VCaP (cell line): ENCODE measurements at regions not wholly inside any gene's neighbourhood (a gene's known extent, or its start where the extent isn't known, plus 50 kb on each side); places are given as distances from the start of the nearest gene placed in this dataset.

Experiments
- H3K27ac ChIP-seq: fragments of 450-650 bp; 2 replicates; pipeline ENCODE4 v1.5.1; 2017
- CTCF ChIP-seq: fragments of 450-650 bp; conservative IDR thresholded peaks from 2 replicates; pipeline ENCODE4 v1.5.1; 2017; ENCODE audit warnings: mild to moderate bottlenecking, moderate library complexity

GRCh38 chr6:14616656-14617055, 499.1 kb downstream of the CD83 start:
- H3K27ac ChIP-seq, result no peak overlapping the region
- no peak for TF ChIP-seq CTCF

GRCh38 chr6:14618759-14619418, 501.3 kb downstream of the CD83 start:
- no peak overlapping the region for H3K27ac ChIP-seq
- TF ChIP-seq CTCF, result no peak

- no peak for TF ChIP-seq CTCF
- H3K27ac ChIP-seq, result no peak overlapping the region
These were observed 501.8 kb downstream of the CD83 start for GRCh38 chr6:14619419-14619781.

- TF ChIP-seq CTCF, result no peak
- H3K27ac ChIP-seq, result no peak overlapping the region
These were observed 502.9 kb downstream of the CD83 start for GRCh38 chr6:14620522-14620921.

GRCh38 chr6:14621518-14621917, 503.9 kb downstream of the CD83 start:
- no peak for TF ChIP-seq CTCF
- H3K27ac ChIP-seq, result no peak overlapping the region

- no peak for TF ChIP-seq CTCF
- H3K27ac ChIP-seq, result no peak overlapping the region
These were observed 504.5 kb downstream of the CD83 start for GRCh38 chr6:14622085-14622484.

- no peak for TF ChIP-seq CTCF
- no peak overlapping the region for H3K27ac ChIP-seq
These were observed 505.4 kb downstream of the CD83 start for GRCh38 chr6:14622909-14623505.
